Uterus (tissue), 2 donors: ENCODE measurements at regions not wholly inside any gene's neighbourhood (a gene's known extent, or its start where the extent isn't known, plus 50 kb on each side); places are given as distances from the start of the nearest gene placed in this dataset.

Experiments used
- POLR2A ChIP-seq, 2 donors: fragments of 450-650 bp; IDR thresholded peaks; one replicate each; pipeline ENCODE4 v1.6.1; 2016; ENCODE audit warnings: antibody characterized with exemption in 2 of 2, mild to moderate bottlenecking in 1 of 2, moderate library complexity in 1 of 2
- TF ChIP-seq, protein P1 (sequence below), 4 experiments: fragments of 200-600 bp in 2 of 4; fragments of 450-650 bp in 2 of 4; sonication (generic) in 2 of 4; IDR thresholded peaks; one replicate each; pipeline ENCODE4 v1.5.1; 2016 to 2019; ENCODE audit warnings: antibody characterized with exemption in 4 of 4, mild to moderate bottlenecking in 2 of 4, moderate library complexity in 1 of 4

DNA sequence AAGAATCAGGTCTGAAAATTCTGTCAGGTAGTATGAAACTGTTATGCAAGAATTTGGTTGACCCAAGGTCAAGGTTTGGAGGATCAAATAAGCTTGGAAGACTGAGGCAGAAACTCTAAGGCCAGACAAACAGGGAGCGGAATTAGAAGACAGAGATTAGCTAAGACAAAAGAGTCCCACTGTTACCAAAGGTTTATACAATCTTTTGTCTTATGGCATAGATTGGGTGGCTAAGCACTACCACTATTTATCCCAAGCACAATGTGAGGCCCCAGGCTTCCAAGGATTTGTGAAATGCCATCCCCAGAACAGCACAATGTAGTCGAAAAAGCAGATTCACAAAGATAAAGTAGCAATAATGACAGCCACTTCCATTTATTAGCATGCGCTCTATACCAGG, 311.2 kb downstream of the SEC23A start:
- TF ChIP-seq, protein P1, sequence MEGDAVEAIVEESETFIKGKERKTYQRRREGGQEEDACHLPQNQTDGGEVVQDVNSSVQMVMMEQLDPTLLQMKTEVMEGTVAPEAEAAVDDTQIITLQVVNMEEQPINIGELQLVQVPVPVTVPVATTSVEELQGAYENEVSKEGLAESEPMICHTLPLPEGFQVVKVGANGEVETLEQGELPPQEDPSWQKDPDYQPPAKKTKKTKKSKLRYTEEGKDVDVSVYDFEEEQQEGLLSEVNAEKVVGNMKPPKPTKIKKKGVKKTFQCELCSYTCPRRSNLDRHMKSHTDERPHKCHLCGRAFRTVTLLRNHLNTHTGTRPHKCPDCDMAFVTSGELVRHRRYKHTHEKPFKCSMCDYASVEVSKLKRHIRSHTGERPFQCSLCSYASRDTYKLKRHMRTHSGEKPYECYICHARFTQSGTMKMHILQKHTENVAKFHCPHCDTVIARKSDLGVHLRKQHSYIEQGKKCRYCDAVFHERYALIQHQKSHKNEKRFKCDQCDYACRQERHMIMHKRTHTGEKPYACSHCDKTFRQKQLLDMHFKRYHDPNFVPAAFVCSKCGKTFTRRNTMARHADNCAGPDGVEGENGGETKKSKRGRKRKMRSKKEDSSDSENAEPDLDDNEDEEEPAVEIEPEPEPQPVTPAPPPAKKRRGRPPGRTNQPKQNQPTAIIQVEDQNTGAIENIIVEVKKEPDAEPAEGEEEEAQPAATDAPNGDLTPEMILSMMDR (IDR thresholded peaks at IDR 0.05): no peak
- TF ChIP-seq POLR2A (IDR thresholded peaks at IDR 0.05): no peak
